ENCODE measurements at regions not wholly inside any gene's neighbourhood (a gene's known extent, or its start where the extent isn't known, plus 50 kb on each side); places are given as distances from the start of the nearest gene placed in this dataset.

GRCh38 chr13:40120288-40120687, 464.8 kb downstream of the COG6 start (continued):
- TF ChIP-seq HMBOX1 (IDR thresholded peaks at IDR 0.05) = no peak

GRCh38 chr13:40120781-40121180, 465.3 kb downstream of the COG6 start:
- Histone ChIP-seq H3K36me3 (ENCODE audit: control insufficient read depth, insufficient read depth, low read length) (no peaks in the 10 kb centered on the region), H3K27ac (ENCODE audit: extremely low read depth, low read depth, low read length) (no peak overlapping the region), H4K20me1 (replicated peaks; ENCODE audit: control insufficient read depth, insufficient read depth, low read length) (no peaks in the 10 kb centered on the region), H3K9ac (ENCODE audit: insufficient read depth in 1 of 2, low read depth in 2 of 2, low read length in 2 of 2) (no peak overlapping the region), H3K9me3 (replicated peaks; ENCODE audit: control insufficient read depth, insufficient read depth, low read depth, low read length) (no peaks in the 10 kb centered on the region), H3K27me3 (ENCODE audit: control insufficient read depth in 2 of 2, insufficient read depth in 2 of 2, low read length in 2 of 2) (no peaks in the 10 kb centered on the region), H2AFZ (ENCODE audit: low read depth, low read length) (no peak overlapping the region), H3K9me1 (ENCODE audit: control insufficient read depth, insufficient read depth, low read length) (no peaks in the 10 kb centered on the region), H3K4me3 (no peak overlapping the region), H3K4me1 (replicated peaks in 1 of 2; ENCODE audit: control insufficient read depth in 2 of 2, insufficient read depth in 2 of 2, low read length in 2 of 2) (peaks cover 0 to 7% of the 10 kb centered on the region in 2 experiments; a peak in 2 of 5 replicates), H3K79me2 (ENCODE audit: control insufficient read depth, insufficient read depth, low read length) (no peaks in the 10 kb centered on the region), H3K4me2 (ENCODE audit: insufficient read depth, low read length) (no peak overlapping the region)
- ChIA-PET CTCF (ENCODE audit: low intra/inter-chr PET ratio) (no interaction called here), POLR2A (no interaction called here)
- DNase-seq (ENCODE audit: extremely low read depth in 1 of 4, low spot score in 3 of 4) = no peak
- BruUV-seq (replicated peaks) = no TSS peak
- in situ Hi-C loops (cut with MboI) (no loop called here), intact Hi-C loops (cut with micrococcal nuclease) (no loop called here)
- no peak for ATAC-seq
- 0% methylated on average over 3 of the region's 4 CpGs for WGBS (ENCODE audit: insufficient coverage, low coverage, missing lambda C conversion rate)
- no peak for TF ChIP-seq PHF21A (IDR thresholded peaks at IDR 0.05; ENCODE audit: borderline replicate concordance, low read depth)
- TF ChIP-seq IRF2 (CRISPR knock-in tag; IDR thresholded peaks at IDR 0.05) = no peak
- TF ChIP-seq RBM39 (optimal IDR thresholded peaks at IDR 0.05; ENCODE audit: low read depth, low read length) = no peak
- TF ChIP-seq FOXK2 (conservative IDR thresholded peaks at IDR 0.05 in 1 of 2, IDR thresholded peaks at IDR 0.05 in 1 of 2; ENCODE audit: low read depth in 2 of 2) = no peak
- TF ChIP-seq ZNF79 (CRISPR knock-in tag; IDR thresholded peaks at IDR 0.05; ENCODE audit: low read depth) = no peak
- no peak for TF ChIP-seq PYGO2 (tag; IDR thresholded peaks at IDR 0.05)
- TF ChIP-seq ZNF717 (CRISPR knock-in tag; IDR thresholded peaks at IDR 0.05) = no peak
- no peak for TF ChIP-seq SAFB (IDR thresholded peaks at IDR 0.05; ENCODE audit: borderline replicate concordance, low read depth, low read length)
- no peak for TF ChIP-seq FOXJ2 (tag; IDR thresholded peaks at IDR 0.05)
- TF ChIP-seq LEF1 (IDR thresholded peaks at IDR 0.05) = no peak
- TF ChIP-seq MAFF (IDR thresholded peaks at IDR 0.05; ENCODE audit: low read length) = no peak
- TF ChIP-seq PHF8 (IDR thresholded peaks at IDR 0.05; ENCODE audit: borderline replicate concordance, low read length) = no peak
- no peak for TF ChIP-seq MNT (conservative IDR thresholded peaks at IDR 0.05)
- no peak for TF ChIP-seq E2F1 (CRISPR knock-in tag; IDR thresholded peaks at IDR 0.05)
- no peak for TF ChIP-seq POLR2B (IDR thresholded peaks at IDR 0.05; ENCODE audit: low read depth, partially characterized antibody)
- FAIRE-seq = no peak
